Endothelial cell of umbilical vein (primary cell): ENCODE measurements at regions not wholly inside any gene's neighbourhood (a gene's known extent, or its start where the extent isn't known, plus 50 kb on each side); places are given as distances from the start of the nearest gene placed in this dataset.

Source experiments
- CTCF ChIP-seq, 2 donors: IDR thresholded peaks; 1 replicate in 1 of 2; 2 replicates in 1 of 2; pipeline ENCODE4 v1.5.1; 2011; ENCODE audit warnings: low read length in 2 of 2, mild to moderate bottlenecking in 2 of 2, moderate library complexity in 2 of 2, control low read depth in 1 of 2, inconsistent platforms in 1 of 2, low read depth in 1 of 2; ENCODE audit not compliant: insufficient read depth in 1 of 2; ENCODE audit errors: extremely low read depth in 1 of 2
- EZH2 ChIP-seq: IDR thresholded peaks from 2 replicates; pipeline ENCODE4 v1.6.1; 2012; ENCODE audit warnings: borderline replicate concordance, low read depth, mild to moderate bottlenecking, moderate library complexity, low read length, inconsistent platforms; ENCODE audit not compliant: severe bottlenecking
- FOS ChIP-seq: IDR thresholded peaks from 2 replicates; pipeline ENCODE4 v1.6.1; 2011; ENCODE audit warnings: mild to moderate bottlenecking, low read length, moderate library complexity, borderline replicate concordance; ENCODE audit not compliant: insufficient read depth
- MAX ChIP-seq: IDR thresholded peaks from 2 replicates; pipeline ENCODE4 v1.6.1; 2011; ENCODE audit not compliant: insufficient read depth, insufficient read length
- MYC ChIP-seq: IDR thresholded peaks from one replicate; pipeline ENCODE4 v1.6.1; 2011; ENCODE audit warnings: mild to moderate bottlenecking, low read depth, low read length
- POLR2A ChIP-seq: IDR thresholded peaks from 2 replicates; pipeline ENCODE4 v1.6.1; 2012; ENCODE audit warnings: low read depth, mild to moderate bottlenecking, control low read depth, low read length
- POLR2AphosphoS5 ChIP-seq: IDR thresholded peaks from 2 replicates; pipeline ENCODE4 v1.6.1; 2012; ENCODE audit warnings: low read depth, mild to moderate bottlenecking, control low read depth, low read length, moderate library complexity; ENCODE audit not compliant: insufficient read depth

GRCh38 chr14:76974365-76974764 lies 54.1 kb downstream of the IRF2BPL start:
- TF ChIP-seq CTCF (IDR thresholded peaks at IDR 0.05; ENCODE audit: extremely low read depth in 1 of 2, insufficient read depth in 1 of 2, low read depth in 1 of 2, low read length in 2 of 2) (no peak), MAX (no peak), POLR2AphosphoS5 (no peak), POLR2A (no peak), EZH2 (no peak), MYC (no peak), FOS (no peak)
